ENCODE measurements at regions not wholly inside any gene's neighbourhood (a gene's known extent, or its start where the extent isn't known, plus 50 kb on each side); places are given as distances from the start of the nearest gene placed in this dataset.

DNA sequence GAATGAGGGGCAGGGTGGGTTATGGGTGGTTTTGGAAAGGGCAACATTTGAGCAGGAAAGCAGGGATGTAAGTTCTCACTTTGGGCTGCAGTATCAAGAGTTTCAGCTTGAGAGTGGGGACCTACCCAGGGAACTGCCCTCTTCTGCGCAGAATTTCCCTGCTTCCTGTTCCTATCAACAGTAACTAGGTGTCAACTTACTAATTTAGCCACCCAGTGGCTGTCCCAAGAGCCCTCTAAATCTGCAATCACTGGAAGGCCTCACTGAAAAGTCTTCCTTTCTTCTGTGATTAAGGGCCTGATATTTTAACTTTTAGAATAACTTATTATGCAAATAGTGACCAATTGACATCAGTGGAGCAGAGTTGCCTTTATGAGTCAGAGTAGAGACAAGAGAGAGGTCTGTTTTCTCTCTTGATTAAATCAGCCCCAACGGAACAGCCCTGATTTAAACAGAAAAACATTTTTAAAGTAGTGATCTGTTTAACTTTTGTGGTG, 118.2 kb upstream of the RIPOR2 start:
- peak; percentile 2 for TF ChIP-seq CTCF (conservative IDR thresholded peaks at IDR 0.05; ENCODE audit: low read depth, low read length)
- no peak overlapping the region for H3K4me3 ChIP-seq (ENCODE audit: low read depth, low read length)
- peak; percentile 80 for DNase-seq (ENCODE audit: low read depth)

- DNase-seq (ENCODE audit: low read depth), result peak; percentile 82
- H3K4me3 ChIP-seq (ENCODE audit: low read depth, low read length), result no peak overlapping the region
- TF ChIP-seq CTCF (conservative IDR thresholded peaks at IDR 0.05; ENCODE audit: low read depth, low read length), result no peak
Measured at GRCh38 chr6:25054469-25054868, 118.7 kb upstream of the RIPOR2 start.

- no peak overlapping the region for H3K4me3 ChIP-seq (ENCODE audit: low read depth, low read length)
- DNase-seq (ENCODE audit: low read depth), result no peak
- no peak for TF ChIP-seq CTCF (conservative IDR thresholded peaks at IDR 0.05; ENCODE audit: low read depth, low read length)
Measured at GRCh38 chr6:25056130-25056529, 120.4 kb upstream of the RIPOR2 start.

DNA sequence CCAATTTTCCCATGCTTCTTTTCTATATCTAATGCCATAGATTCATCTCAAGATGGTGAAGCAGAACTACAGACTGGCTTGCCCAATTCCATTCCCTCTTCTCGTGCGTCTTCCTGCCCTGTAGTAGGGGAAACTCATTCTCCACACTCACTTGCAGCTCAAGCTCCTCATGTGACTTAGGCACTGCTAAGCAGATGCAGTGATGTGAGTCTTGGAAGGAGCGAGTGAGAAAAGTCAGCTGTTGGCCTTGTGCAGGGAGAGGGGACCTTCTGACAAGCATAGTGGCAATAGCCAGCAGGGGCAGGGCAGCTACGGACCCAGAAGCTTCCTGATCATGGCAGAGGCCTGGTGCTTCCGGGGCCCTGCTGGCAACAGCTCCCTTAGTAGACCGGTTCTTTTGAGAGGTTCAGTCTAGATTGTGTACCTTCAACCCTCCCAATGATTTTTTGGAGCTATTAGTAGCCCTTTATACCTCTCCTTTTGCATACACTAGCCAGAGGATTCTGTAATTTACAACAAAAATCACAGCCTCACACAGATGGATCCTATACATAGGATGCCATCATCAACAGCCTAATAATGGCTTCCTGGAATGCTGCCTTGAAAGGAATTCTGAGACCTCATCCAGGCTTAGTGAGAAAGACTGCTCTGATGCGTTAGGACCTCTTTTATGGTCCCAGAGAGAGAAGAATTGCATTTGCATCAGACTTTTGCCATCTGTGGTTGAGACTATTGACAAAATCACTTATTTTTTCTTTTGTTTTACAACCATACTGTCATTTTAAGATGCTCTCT, 121.5 kb upstream of the RIPOR2 start:
- TF ChIP-seq CTCF (conservative IDR thresholded peaks at IDR 0.05; ENCODE audit: low read depth, low read length), result no peak
- H3K4me3 ChIP-seq (ENCODE audit: low read depth, low read length), result no peak overlapping the region
- DNase-seq (ENCODE audit: low read depth), result no peak

GRCh38 chr6:25058441-25058840, 122.7 kb upstream of the RIPOR2 start:
- no peak overlapping the region for H3K4me3 ChIP-seq (ENCODE audit: low read depth, low read length)
- TF ChIP-seq CTCF (conservative IDR thresholded peaks at IDR 0.05; ENCODE audit: low read depth, low read length), result no peak
- DNase-seq (ENCODE audit: low read depth), result no peak

DNA sequence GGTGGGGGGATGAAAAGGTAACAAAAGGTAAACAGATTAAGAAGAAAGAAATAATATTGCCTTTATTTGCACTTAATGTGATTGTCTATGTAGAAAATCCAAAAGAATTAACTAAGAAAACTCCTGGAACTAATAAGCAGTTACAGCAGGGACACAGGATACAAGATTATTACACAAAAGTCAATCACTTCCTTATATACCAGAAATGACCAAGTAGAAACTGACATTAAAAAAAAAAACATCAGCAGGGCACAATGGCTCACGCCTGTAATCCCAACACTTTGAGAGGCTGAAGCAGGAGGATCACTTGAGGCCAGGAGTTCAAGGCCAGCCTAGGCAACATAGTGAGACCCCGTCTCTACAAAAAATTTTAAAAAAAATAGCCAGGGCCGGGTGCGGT, 123.2 kb upstream of the RIPOR2 start:
- no peak overlapping the region for H3K4me3 ChIP-seq (ENCODE audit: low read depth, low read length)
- TF ChIP-seq CTCF (conservative IDR thresholded peaks at IDR 0.05; ENCODE audit: low read depth, low read length), result no peak
- DNase-seq (ENCODE audit: low read depth), result no peak

GRCh38 chr6:25060522-25060921, 124.8 kb upstream of the RIPOR2 start:
- DNase-seq (ENCODE audit: low read depth), result no peak
- H3K4me3 ChIP-seq (ENCODE audit: low read depth, low read length), result no peak overlapping the region
- TF ChIP-seq CTCF (conservative IDR thresholded peaks at IDR 0.05; ENCODE audit: low read depth, low read length), result no peak

All from choroid plexus epithelial cell (primary cell).